ENCODE measurements at regions not wholly inside any gene's neighbourhood (a gene's known extent, or its start where the extent isn't known, plus 50 kb on each side); places are given as distances from the start of the nearest gene placed in this dataset.

GRCh38 chr19:28874742-28875141 lies 338.2 kb downstream of the UQCRFS1 start:
- Histone ChIP-seq H3K36me3 (replicated peaks in 1 of 2; ENCODE audit: control insufficient read depth in 2 of 2, insufficient read depth in 2 of 2, low read length in 2 of 2) (no peaks in the 10 kb centered on the region), H3K9ac (ENCODE audit: low read depth, low read length, poor library complexity) (no peak overlapping the region), H3K14ac (ENCODE audit: low read length) (no peak overlapping the region), H3K27me3 (ENCODE audit: control insufficient read depth in 3 of 3, insufficient read depth in 3 of 3, low read depth in 1 of 3, low read length in 3 of 3) (no peaks in the 10 kb centered on the region), H2BK5ac (ENCODE audit: low read length) (no peak overlapping the region), H3K4me2 (ENCODE audit: insufficient read depth, low read length, poor library complexity, severe bottlenecking) (no peak overlapping the region), H3K23ac (ENCODE audit: low read depth, low read length, poor library complexity) (no peak overlapping the region), H4K91ac (ENCODE audit: low read depth, low read length, poor library complexity) (peak overlapping the region; percentile 46), H3K18ac (ENCODE audit: low read length) (no peak overlapping the region), H3K4me3 (ENCODE audit: low read length in 2 of 2) (no peak overlapping the region), H3K27ac (replicated peaks; ENCODE audit: low read length) (no peak overlapping the region), H3K4ac (ENCODE audit: low read length) (no peak overlapping the region), H2AK5ac (ENCODE audit: low read depth, low read length) (no peak overlapping the region), H3K79me1 (ENCODE audit: low read depth, low read length) (no peaks in the 10 kb centered on the region), H3K4me1 (ENCODE audit: control insufficient read depth in 2 of 2, insufficient read depth in 1 of 2, low read depth in 1 of 2, low read length in 2 of 2) (peaks cover 0 to 4% of the 10 kb centered on the region in 2 donors), H2BK15ac (ENCODE audit: low read length) (no peak overlapping the region), H2BK12ac (ENCODE audit: low read length) (no peak overlapping the region), H4K8ac (ENCODE audit: low read depth, low read length) (no peak overlapping the region), H2BK120ac (ENCODE audit: low read depth, low read length) (no peak overlapping the region), H3K9me3 (replicated peaks in 1 of 2; ENCODE audit: control insufficient read depth in 2 of 2, insufficient read depth in 1 of 2, low read depth in 1 of 2, low read length in 2 of 2) (peaks cover 0 to 2% of the 10 kb centered on the region in 2 donors), H2AFZ (ENCODE audit: low read length) (no peak overlapping the region)
- no peak for DNase-seq (ENCODE audit: low spot score)
- WGBS, 2 donors (ENCODE audit: extremely low coverage in 2 of 2, insufficient read length in 2 of 2, insufficient replicate concordance in 1 of 2), result no CpG with 5 or more reads among the region's 9 CpGs

DNA sequence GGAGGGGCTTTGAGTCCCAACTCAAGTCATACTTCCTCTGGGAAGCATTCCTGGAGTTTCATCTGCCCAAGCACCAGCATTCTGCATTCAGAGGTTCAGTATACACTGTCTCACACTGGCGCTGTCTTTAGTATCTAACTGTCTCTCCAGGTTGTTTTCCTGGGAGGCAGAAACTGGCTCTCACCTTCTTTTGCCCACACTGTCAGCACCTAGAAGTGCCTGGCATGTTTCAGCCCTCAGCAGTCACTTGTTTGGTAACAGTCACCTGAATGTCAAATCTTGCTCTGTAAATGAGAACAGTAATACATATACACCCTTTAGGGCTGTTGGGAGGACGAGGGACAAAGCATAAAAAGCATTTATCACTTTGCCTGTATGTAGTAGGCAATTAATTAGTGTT lies 339.6 kb downstream of the UQCRFS1 start:
- no CpG with 5 or more reads among the region's 2 CpGs for WGBS, 2 donors (ENCODE audit: extremely low coverage in 2 of 2, insufficient read length in 2 of 2, insufficient replicate concordance in 1 of 2)
- no peak overlapping the region for H2BK5ac ChIP-seq (ENCODE audit: low read length)
- H2BK15ac ChIP-seq (ENCODE audit: low read length), result no peak overlapping the region
- H3K4me2 ChIP-seq (ENCODE audit: insufficient read depth, low read length, poor library complexity, severe bottlenecking), result no peak overlapping the region
- H2AK5ac ChIP-seq (ENCODE audit: low read depth, low read length), result no peak overlapping the region
- no peak overlapping the region for H3K4ac ChIP-seq (ENCODE audit: low read length)
- DNase-seq (ENCODE audit: low spot score), result no peak
- H3K14ac ChIP-seq (ENCODE audit: low read length), result no peak overlapping the region
- H3K18ac ChIP-seq (ENCODE audit: low read length), result no peak overlapping the region
- H3K27ac ChIP-seq (replicated peaks; ENCODE audit: low read length), result no peak overlapping the region
- H4K8ac ChIP-seq (ENCODE audit: low read depth, low read length), result no peak overlapping the region
- no peak overlapping the region for H2AFZ ChIP-seq (ENCODE audit: low read length)
- no peak overlapping the region for H3K23ac ChIP-seq (ENCODE audit: low read depth, low read length, poor library complexity)
- H3K9me3 ChIP-seq (replicated peaks in 1 of 2; ENCODE audit: control insufficient read depth in 2 of 2, insufficient read depth in 1 of 2, low read depth in 1 of 2, low read length in 2 of 2), result peaks cover 0 to 5% of the 10 kb centered on the region in 2 donors
- H3K36me3 ChIP-seq (replicated peaks in 1 of 2; ENCODE audit: control insufficient read depth in 2 of 2, insufficient read depth in 2 of 2, low read length in 2 of 2), result no peaks in the 10 kb centered on the region
- H2BK12ac ChIP-seq (ENCODE audit: low read length), result no peak overlapping the region
- no peaks in the 10 kb centered on the region for H3K27me3 ChIP-seq (ENCODE audit: control insufficient read depth in 3 of 3, insufficient read depth in 3 of 3, low read depth in 1 of 3, low read length in 3 of 3)
- no peak overlapping the region for H3K9ac ChIP-seq (ENCODE audit: low read depth, low read length, poor library complexity)
- no peak overlapping the region for H3K4me3 ChIP-seq (ENCODE audit: low read length in 2 of 2)
- no peak overlapping the region for H2BK120ac ChIP-seq (ENCODE audit: low read depth, low read length)
- peaks cover 0 to 4% of the 10 kb centered on the region in 2 donors for H3K4me1 ChIP-seq (ENCODE audit: control insufficient read depth in 2 of 2, insufficient read depth in 1 of 2, low read depth in 1 of 2, low read length in 2 of 2)
- H3K79me1 ChIP-seq (ENCODE audit: low read depth, low read length), result no peaks in the 10 kb centered on the region
- no peak overlapping the region for H4K91ac ChIP-seq (ENCODE audit: low read depth, low read length, poor library complexity)

- Histone ChIP-seq H3K23ac (ENCODE audit: low read depth, low read length, poor library complexity) (peak overlapping the region; percentile 75), H2BK15ac (ENCODE audit: low read length) (no peak overlapping the region), H4K8ac (ENCODE audit: low read depth, low read length) (no peak overlapping the region), H3K9me3 (replicated peaks in 1 of 2; ENCODE audit: control insufficient read depth in 2 of 2, insufficient read depth in 1 of 2, low read depth in 1 of 2, low read length in 2 of 2) (peaks cover 0 to 5% of the 10 kb centered on the region in 2 donors), H4K91ac (ENCODE audit: low read depth, low read length, poor library complexity) (no peak overlapping the region), H3K4me1 (ENCODE audit: control insufficient read depth in 2 of 2, insufficient read depth in 1 of 2, low read depth in 1 of 2, low read length in 2 of 2) (no peaks in the 10 kb centered on the region), H2BK120ac (ENCODE audit: low read depth, low read length) (no peak overlapping the region), H3K14ac (ENCODE audit: low read length) (peak overlapping the region; percentile 90), H3K79me1 (ENCODE audit: low read depth, low read length) (no peaks in the 10 kb centered on the region), H3K18ac (ENCODE audit: low read length) (peak overlapping the region; percentile 74), H2AFZ (ENCODE audit: low read length) (no peak overlapping the region), H2BK12ac (ENCODE audit: low read length) (no peak overlapping the region), H3K4me3 (ENCODE audit: low read length in 2 of 2) (peak overlapping the region in 1 of 2 donors; percentile 10), H3K27ac (replicated peaks; ENCODE audit: low read length) (no peak overlapping the region), H2BK5ac (ENCODE audit: low read length) (no peak overlapping the region), H3K36me3 (replicated peaks in 1 of 2; ENCODE audit: control insufficient read depth in 2 of 2, insufficient read depth in 2 of 2, low read length in 2 of 2) (no peaks in the 10 kb centered on the region), H3K9ac (ENCODE audit: low read depth, low read length, poor library complexity) (peak overlapping the region; percentile 17), H3K4ac (ENCODE audit: low read length) (no peak overlapping the region), H3K27me3 (ENCODE audit: control insufficient read depth in 3 of 3, insufficient read depth in 3 of 3, low read depth in 1 of 3, low read length in 3 of 3) (no peaks in the 10 kb centered on the region), H2AK5ac (ENCODE audit: low read depth, low read length) (peak overlapping the region; percentile 30), H3K4me2 (ENCODE audit: insufficient read depth, low read length, poor library complexity, severe bottlenecking) (no peak overlapping the region)
- DNase-seq (ENCODE audit: low spot score), result no peak
- no CpG with 5 or more reads among the region's 12 CpGs for WGBS, 2 donors (ENCODE audit: extremely low coverage in 2 of 2, insufficient read length in 2 of 2, insufficient replicate concordance in 1 of 2)
Observed at GRCh38 chr19:28871099-28871725, 341.7 kb downstream of the UQCRFS1 start.

- no peaks in the 10 kb centered on the region for H3K36me3 ChIP-seq (replicated peaks in 1 of 2; ENCODE audit: control insufficient read depth in 2 of 2, insufficient read depth in 2 of 2, low read length in 2 of 2)
- H2BK5ac ChIP-seq (ENCODE audit: low read length), result no peak overlapping the region
- H3K4me2 ChIP-seq (ENCODE audit: insufficient read depth, low read length, poor library complexity, severe bottlenecking), result no peak overlapping the region
- DNase-seq (ENCODE audit: low spot score), result no peak
- H3K4ac ChIP-seq (ENCODE audit: low read length), result no peak overlapping the region
- peaks cover 0 to 5% of the 10 kb centered on the region in 2 donors for H3K9me3 ChIP-seq (replicated peaks in 1 of 2; ENCODE audit: control insufficient read depth in 2 of 2, insufficient read depth in 1 of 2, low read depth in 1 of 2, low read length in 2 of 2)
- H2AFZ ChIP-seq (ENCODE audit: low read length), result no peak overlapping the region
- H3K9ac ChIP-seq (ENCODE audit: low read depth, low read length, poor library complexity), result no peak overlapping the region
- no peak overlapping the region for H3K27ac ChIP-seq (replicated peaks; ENCODE audit: low read length)
- WGBS, 2 donors (ENCODE audit: extremely low coverage in 2 of 2, insufficient read length in 2 of 2, insufficient replicate concordance in 1 of 2), result no CpG with 5 or more reads among the region's 5 CpGs
- H4K8ac ChIP-seq (ENCODE audit: low read depth, low read length), result no peak overlapping the region
- H2BK15ac ChIP-seq (ENCODE audit: low read length), result no peak overlapping the region
- H3K14ac ChIP-seq (ENCODE audit: low read length), result no peak overlapping the region
- no peak overlapping the region for H3K23ac ChIP-seq (ENCODE audit: low read depth, low read length, poor library complexity)
- H2BK12ac ChIP-seq (ENCODE audit: low read length), result no peak overlapping the region
- H4K91ac ChIP-seq (ENCODE audit: low read depth, low read length, poor library complexity), result no peak overlapping the region
- no peak overlapping the region for H2BK120ac ChIP-seq (ENCODE audit: low read depth, low read length)
- no peaks in the 10 kb centered on the region for H3K4me1 ChIP-seq (ENCODE audit: control insufficient read depth in 2 of 2, insufficient read depth in 1 of 2, low read depth in 1 of 2, low read length in 2 of 2)
- no peak overlapping the region for H3K4me3 ChIP-seq (ENCODE audit: low read length in 2 of 2)
- H3K18ac ChIP-seq (ENCODE audit: low read length), result no peak overlapping the region
- H3K79me1 ChIP-seq (ENCODE audit: low read depth, low read length), result no peaks in the 10 kb centered on the region
- H2AK5ac ChIP-seq (ENCODE audit: low read depth, low read length), result no peak overlapping the region
- no peaks in the 10 kb centered on the region for H3K27me3 ChIP-seq (ENCODE audit: control insufficient read depth in 3 of 3, insufficient read depth in 3 of 3, low read depth in 1 of 3, low read length in 3 of 3)
Observed at GRCh38 chr19:28869459-28869858, 343.5 kb downstream of the UQCRFS1 start.

Measured in neuronal stem cell (in vitro differentiated cells).